OCI-M2 (cell line): ENCODE measurements at regions not wholly inside any gene's neighbourhood (a gene's known extent, or its start where the extent isn't known, plus 50 kb on each side); places are given as distances from the start of the nearest gene placed in this dataset.

Experiments
- DNase-seq: peaks from one replicate; lab custom pipeline; 2025; ENCODE audit not compliant: unreplicated experiment; lab: John Stamatoyannopoulos, UW

GRCh38 chr1:208537198-208537597 lies 293.0 kb upstream of the PLXNA2 start:
- DNase-seq = no peak

GRCh38 chr1:208538078-208538477 lies 293.9 kb upstream of the PLXNA2 start:
- no peak for DNase-seq

GRCh38 chr1:208538587-208538986 lies 294.4 kb upstream of the PLXNA2 start:
- DNase-seq = no peak

GRCh38 chr1:208540724-208541123 lies 296.5 kb upstream of the PLXNA2 start:
- DNase-seq = no peak

- DNase-seq = no peak
Measured at GRCh38 chr1:208541225-208541855, 297.2 kb upstream of the PLXNA2 start.

GRCh38 chr1:208542309-208542708 lies 298.1 kb upstream of the PLXNA2 start:
- DNase-seq = no peak

- DNase-seq = no peak
Measured at GRCh38 chr1:208544053-208544452, 299.9 kb upstream of the PLXNA2 start.

- DNase-seq = no peak
Measured at GRCh38 chr1:208544794-208545193, 300.6 kb upstream of the PLXNA2 start.

- no peak for DNase-seq
Measured at GRCh38 chr1:208551024-208551423, 306.8 kb upstream of the PLXNA2 start.

- DNase-seq = no peak
Measured at GRCh38 chr1:208551633-208552320, 307.6 kb upstream of the PLXNA2 start.

- no peak for DNase-seq
Measured at GRCh38 chr1:208552928-208553327, 308.7 kb upstream of the PLXNA2 start.

- no peak for DNase-seq
Measured at GRCh38 chr1:208556461-208556860, 312.3 kb upstream of the PLXNA2 start.

GRCh38 chr1:208557046-208557722 lies 313.0 kb upstream of the PLXNA2 start:
- DNase-seq = no peak

- DNase-seq = no peak
Measured at GRCh38 chr1:208557723-208558094, 313.5 kb upstream of the PLXNA2 start.

GRCh38 chr1:208559597-208560329 lies 315.6 kb upstream of the PLXNA2 start:
- DNase-seq = no peak

- no peak for DNase-seq
Measured at GRCh38 chr1:208562151-208562960, 318.2 kb upstream of the PLXNA2 start.

- no peak for DNase-seq
Measured at GRCh38 chr1:208564466-208564865, 320.3 kb upstream of the PLXNA2 start.

GRCh38 chr1:208565756-208566440 lies 321.7 kb upstream of the PLXNA2 start:
- DNase-seq = no peak

- no peak for DNase-seq
Measured at GRCh38 chr1:208569181-208569580, 325.0 kb upstream of the PLXNA2 start.

- no peak for DNase-seq
Measured at GRCh38 chr1:208570362-208570761, 326.2 kb upstream of the PLXNA2 start.
